ENCODE measurements at regions not wholly inside any gene's neighbourhood (a gene's known extent, or its start where the extent isn't known, plus 50 kb on each side); places are given as distances from the start of the nearest gene placed in this dataset.

- no peak for TF ChIP-seq ATF3 (IDR thresholded peaks at IDR 0.05)
These were observed 221.4 kb downstream of the NDUFA10 start (continued) for GRCh38 chr2:239803766-239804115.

DNA sequence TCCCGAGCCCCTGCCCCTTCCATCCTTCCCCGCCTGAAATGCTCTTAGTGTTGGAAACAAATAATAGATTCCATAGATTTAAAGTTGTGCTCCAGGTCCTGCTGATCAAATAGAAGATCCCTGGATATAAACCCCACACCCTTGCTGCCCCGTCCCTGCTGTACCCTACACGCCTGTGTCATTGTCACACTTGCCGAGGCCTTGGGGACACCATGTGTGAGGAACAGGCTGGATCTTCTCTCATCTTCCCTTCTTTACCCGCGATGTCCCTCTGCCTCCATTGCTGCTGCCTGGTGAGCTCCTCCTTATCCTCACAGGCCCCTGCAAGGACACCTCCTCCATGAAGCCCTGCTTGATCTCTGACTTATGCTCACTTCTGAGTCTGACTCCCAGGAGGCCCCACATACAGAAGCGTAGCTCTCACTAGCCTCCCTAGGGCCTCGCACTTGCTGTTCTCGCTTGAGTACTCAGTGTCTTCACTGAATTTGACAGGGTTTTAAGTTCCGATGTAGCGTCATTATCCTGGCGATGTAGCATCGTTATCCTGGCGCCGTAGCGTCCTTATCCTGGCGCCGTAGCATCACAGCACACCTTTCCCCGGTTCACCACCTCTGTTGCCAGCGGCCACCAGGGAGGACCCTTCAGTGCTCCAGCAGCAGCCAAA is 221.9 kb downstream of the NDUFA10 start:
- no peaks in the 10 kb centered on the region for H3K4me1 ChIP-seq (ENCODE audit: control insufficient read depth in 4 of 4, insufficient read depth in 4 of 4, low read length in 3 of 4)
- no peaks in the 10 kb centered on the region for H3K9me3 ChIP-seq (ENCODE audit: control insufficient read depth in 4 of 4, low read length in 3 of 4)
- H3K36me3 ChIP-seq (ENCODE audit: control insufficient read depth in 4 of 4, insufficient read depth in 3 of 4, low read depth in 1 of 4, low read length in 3 of 4), result no peaks in the 10 kb centered on the region
- no peak overlapping the region for H3K27ac ChIP-seq (ENCODE audit: low read depth in 1 of 2, low read length in 2 of 2)
- H3K27me3 ChIP-seq (ENCODE audit: control insufficient read depth in 4 of 4, insufficient read depth in 4 of 4, low read length in 3 of 4), result peaks cover 0 to 3% (median 0%) of the 10 kb centered on the region in 4 donors
- no peak for TF ChIP-seq SP1 (IDR thresholded peaks at IDR 0.05)
- TF ChIP-seq JUND (IDR thresholded peaks at IDR 0.05), result no peak
- no peak for TF ChIP-seq NR2F2 (IDR thresholded peaks at IDR 0.05)
- TF ChIP-seq REST (IDR thresholded peaks at IDR 0.05), result no peak
- TF ChIP-seq RXRA (IDR thresholded peaks at IDR 0.05), result no peak
- TF ChIP-seq FOXA1 (IDR thresholded peaks at IDR 0.05), result no peak
- TF ChIP-seq TAF1 (conservative IDR thresholded peaks at IDR 0.05), result no peak
- TF ChIP-seq HNF4G (IDR thresholded peaks at IDR 0.05), result no peak
- TF ChIP-seq, protein P1, sequence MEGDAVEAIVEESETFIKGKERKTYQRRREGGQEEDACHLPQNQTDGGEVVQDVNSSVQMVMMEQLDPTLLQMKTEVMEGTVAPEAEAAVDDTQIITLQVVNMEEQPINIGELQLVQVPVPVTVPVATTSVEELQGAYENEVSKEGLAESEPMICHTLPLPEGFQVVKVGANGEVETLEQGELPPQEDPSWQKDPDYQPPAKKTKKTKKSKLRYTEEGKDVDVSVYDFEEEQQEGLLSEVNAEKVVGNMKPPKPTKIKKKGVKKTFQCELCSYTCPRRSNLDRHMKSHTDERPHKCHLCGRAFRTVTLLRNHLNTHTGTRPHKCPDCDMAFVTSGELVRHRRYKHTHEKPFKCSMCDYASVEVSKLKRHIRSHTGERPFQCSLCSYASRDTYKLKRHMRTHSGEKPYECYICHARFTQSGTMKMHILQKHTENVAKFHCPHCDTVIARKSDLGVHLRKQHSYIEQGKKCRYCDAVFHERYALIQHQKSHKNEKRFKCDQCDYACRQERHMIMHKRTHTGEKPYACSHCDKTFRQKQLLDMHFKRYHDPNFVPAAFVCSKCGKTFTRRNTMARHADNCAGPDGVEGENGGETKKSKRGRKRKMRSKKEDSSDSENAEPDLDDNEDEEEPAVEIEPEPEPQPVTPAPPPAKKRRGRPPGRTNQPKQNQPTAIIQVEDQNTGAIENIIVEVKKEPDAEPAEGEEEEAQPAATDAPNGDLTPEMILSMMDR (IDR thresholded peaks at IDR 0.05; ENCODE audit: low read depth, low read length, missing input control), result no peak
- no peak for TF ChIP-seq FOXA2 (IDR thresholded peaks at IDR 0.05)
- peak; percentile 24 for DNase-seq (ENCODE audit: low spot score)
- WGBS, result 93% methylated on average over 21 of the region's 21 CpGs
- no peak overlapping the region for H3K4me3 ChIP-seq (ENCODE audit: low read depth in 1 of 3, low read length in 3 of 3)
- no peak overlapping the region for H3K9ac ChIP-seq (ENCODE audit: low read depth in 1 of 2, low read length in 2 of 2)

GRCh38 chr2:239802185-239802649 is 222.9 kb downstream of the NDUFA10 start:
- no peak overlapping the region for H3K9ac ChIP-seq (ENCODE audit: low read depth in 1 of 2, low read length in 2 of 2)
- WGBS, result 66% methylated on average over 21 of the region's 21 CpGs
- DNase-seq (ENCODE audit: low spot score), result peak; percentile 26

More at GRCh38 chr2:239802185-239802649, 222.9 kb downstream of the NDUFA10 start:
- Histone ChIP-seq H3K36me3 (ENCODE audit: control insufficient read depth in 4 of 4, insufficient read depth in 3 of 4, low read depth in 1 of 4, low read length in 3 of 4) (no peaks in the 10 kb centered on the region), H3K4me1 (ENCODE audit: control insufficient read depth in 4 of 4, insufficient read depth in 4 of 4, low read length in 3 of 4) (no peaks in the 10 kb centered on the region), H3K9me3 (ENCODE audit: control insufficient read depth in 4 of 4, low read length in 3 of 4) (no peaks in the 10 kb centered on the region), H3K4me3 (ENCODE audit: low read depth in 1 of 3, low read length in 3 of 3) (no peak overlapping the region), H3K27me3 (ENCODE audit: control insufficient read depth in 4 of 4, insufficient read depth in 4 of 4, low read length in 3 of 4) (peaks cover 0 to 3% (median 0%) of the 10 kb centered on the region in 4 donors), H3K27ac (ENCODE audit: low read depth in 1 of 2, low read length in 2 of 2) (no peak overlapping the region)
- no peak for TF ChIP-seq REST (IDR thresholded peaks at IDR 0.05)
- no peak for TF ChIP-seq ATF3 (IDR thresholded peaks at IDR 0.05)
- TF ChIP-seq NR2F2 (IDR thresholded peaks at IDR 0.05), result no peak
- no peak for TF ChIP-seq SP1 (IDR thresholded peaks at IDR 0.05)
- no peak for TF ChIP-seq ZBTB33 (IDR thresholded peaks at IDR 0.05)
- TF ChIP-seq GABPA (IDR thresholded peaks at IDR 0.05 in 1 of 2, conservative IDR thresholded peaks at IDR 0.05 in 1 of 2), result no peak
- TF ChIP-seq EGR1 (IDR thresholded peaks at IDR 0.05; ENCODE audit: low read depth in 2 of 2), result no peak
- no peak for TF ChIP-seq RXRA (IDR thresholded peaks at IDR 0.05)
- no peak for TF ChIP-seq JUND (IDR thresholded peaks at IDR 0.05)
- no peak for TF ChIP-seq FOXA1 (IDR thresholded peaks at IDR 0.05)
- no peak for TF ChIP-seq YY1 (IDR thresholded peaks at IDR 0.05)
- no peak for TF ChIP-seq HNF4A (conservative IDR thresholded peaks at IDR 0.05)

Measured in liver (tissue), 8 donors.